ENCODE measurements at regions not wholly inside any gene's neighbourhood (a gene's known extent, or its start where the extent isn't known, plus 50 kb on each side); places are given as distances from the start of the nearest gene placed in this dataset.

DNA sequence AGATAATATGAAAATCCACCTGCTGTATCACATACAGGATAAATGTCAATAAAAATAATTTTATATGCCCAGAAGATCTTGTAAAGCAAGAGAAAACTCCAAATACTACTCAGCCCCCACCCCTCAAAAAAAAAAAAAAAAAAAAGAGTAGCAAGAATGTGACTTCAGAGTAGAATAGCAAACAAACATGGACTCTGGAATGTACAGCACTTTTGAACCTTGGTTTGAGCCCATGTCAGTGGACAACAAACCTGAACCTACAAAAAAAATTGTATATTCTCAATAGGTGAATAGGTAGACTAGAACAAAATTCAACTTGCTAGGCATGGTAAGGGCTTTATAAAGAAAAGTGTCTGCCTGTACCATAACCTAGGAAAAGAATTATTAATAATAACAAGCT lies 428.0 kb downstream of the SLITRK6 start:
- DNase-seq, result no peak

DNA sequence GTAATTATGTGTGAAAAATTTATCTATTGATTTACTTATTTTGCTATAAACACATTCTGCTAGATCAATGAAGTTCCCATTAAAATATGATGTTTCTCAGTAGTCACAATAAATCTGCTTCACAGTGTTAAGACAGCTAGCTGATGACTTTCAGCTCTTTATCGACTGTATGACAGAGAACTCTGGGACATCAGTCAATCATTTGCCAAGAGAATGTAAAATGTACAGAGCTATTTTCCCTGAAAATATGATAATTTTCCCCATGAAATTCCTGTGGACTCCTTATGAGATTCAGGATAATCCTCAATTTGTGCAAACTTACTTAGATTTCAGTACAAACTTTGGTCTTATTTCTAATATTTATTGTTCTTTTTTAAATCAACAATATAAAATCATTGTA lies 430.5 kb downstream of the SLITRK6 start:
- no peak for DNase-seq

DNA sequence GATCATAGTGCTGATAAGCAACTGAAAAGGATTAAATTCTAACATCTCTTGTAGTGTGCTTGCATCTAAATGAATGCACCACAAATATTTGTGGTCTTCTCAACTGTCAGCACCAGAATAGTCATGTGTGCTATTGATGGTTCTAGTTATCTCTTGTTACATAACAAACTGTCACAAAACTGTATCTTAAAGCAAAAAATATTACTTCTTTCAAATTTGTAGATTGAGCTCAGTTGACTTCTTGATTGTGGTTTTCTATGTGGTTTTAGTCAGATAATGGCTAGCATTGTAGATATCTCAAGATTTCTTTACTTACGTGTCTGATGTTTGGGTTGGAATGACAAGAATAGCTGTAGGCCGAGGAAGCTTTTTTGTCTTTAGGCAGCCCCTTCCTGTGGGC lies 431.3 kb downstream of the SLITRK6 start:
- no peak for DNase-seq

DNA sequence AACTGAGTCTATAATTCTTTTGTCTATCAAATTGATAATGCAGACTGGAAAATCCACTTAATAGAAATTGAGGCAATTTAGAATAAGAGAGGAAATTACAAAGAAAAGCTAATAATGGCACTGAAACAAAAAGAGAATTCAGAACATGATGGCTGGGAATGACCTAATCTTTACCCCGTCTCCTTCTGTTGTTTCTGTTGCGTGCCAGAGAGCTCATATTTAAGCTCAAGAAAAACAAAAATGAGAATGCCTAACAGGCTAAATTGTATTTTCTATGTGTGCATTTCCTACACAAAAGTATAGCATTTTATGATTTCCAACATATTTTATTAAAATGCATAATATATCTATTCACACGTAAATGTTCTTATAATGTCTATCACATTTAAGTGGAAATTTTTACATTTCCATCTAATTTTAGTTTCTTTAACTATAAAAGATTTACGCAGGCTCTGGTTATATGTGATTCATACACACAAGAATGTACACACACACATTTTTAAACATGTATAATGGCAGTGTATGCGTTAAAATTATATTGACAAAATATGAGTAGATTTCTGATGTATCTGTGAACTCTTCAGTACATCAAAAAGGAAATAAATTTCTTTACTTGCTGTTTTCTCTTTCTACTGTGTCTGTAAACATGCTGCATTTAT lies 432.3 kb downstream of the SLITRK6 start:
- no peak for DNase-seq

DNA sequence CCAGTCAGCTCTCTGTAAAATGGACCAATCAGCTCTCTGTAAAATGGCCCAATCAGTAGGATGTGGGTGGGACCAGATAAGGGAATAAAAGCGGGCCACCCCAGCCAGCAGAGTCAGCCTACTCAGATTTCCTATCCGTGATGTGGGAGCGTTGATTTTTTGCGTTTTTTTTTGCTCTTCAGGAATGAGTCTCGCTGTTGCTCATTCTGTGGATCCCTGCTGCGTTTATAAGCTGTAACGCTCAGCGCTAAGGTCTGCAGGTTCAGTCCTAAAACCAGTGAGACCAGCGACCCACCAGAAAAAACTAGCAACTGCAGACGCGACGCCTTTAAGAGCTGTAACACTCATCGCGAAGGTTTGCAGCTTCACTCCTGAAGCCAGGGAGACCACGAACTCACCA lies 435.7 kb downstream of the SLITRK6 start:
- no peak for DNase-seq

DNA sequence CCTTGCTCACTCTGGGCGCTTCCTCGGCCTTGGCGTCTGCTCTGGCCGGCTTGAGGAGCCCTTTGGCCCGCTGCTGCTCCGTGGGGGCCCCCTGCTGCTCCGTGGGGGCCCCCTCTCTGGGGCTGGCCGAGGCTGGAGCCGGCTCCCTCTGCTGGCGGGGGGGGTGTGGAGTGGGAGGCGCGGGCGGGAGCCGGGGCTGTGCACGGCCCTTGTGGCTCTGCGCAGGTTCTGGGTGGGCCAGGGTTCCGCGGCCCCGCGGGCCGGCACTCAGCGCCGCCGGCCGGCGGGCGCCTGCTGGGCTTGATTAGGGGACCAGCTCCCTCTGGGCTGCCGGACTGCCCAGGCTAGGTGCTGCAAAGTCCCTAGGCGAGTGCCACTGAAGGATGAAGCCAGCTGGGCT lies 436.2 kb downstream of the SLITRK6 start:
- DNase-seq, result no peak

DNA sequence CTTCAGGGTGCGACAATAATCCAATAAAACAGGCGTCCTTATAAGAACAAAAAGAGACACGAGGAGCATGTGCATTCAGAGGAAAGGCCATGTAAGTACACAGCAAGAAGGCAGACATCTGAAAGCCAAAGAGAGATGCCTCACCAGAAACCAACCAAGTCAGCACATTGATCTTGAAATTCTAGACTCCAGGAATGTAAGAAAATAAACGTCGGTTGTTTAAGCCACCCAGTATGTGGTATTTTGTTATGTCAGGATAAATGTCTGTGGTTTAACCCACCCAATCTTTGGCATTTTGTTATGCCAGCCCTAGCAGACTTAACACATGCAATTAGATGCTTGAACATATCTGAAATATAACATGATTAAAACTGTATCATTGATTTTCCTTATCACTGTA lies 452.0 kb downstream of the SLITRK6 start:
- DNase-seq, result no peak

DNA sequence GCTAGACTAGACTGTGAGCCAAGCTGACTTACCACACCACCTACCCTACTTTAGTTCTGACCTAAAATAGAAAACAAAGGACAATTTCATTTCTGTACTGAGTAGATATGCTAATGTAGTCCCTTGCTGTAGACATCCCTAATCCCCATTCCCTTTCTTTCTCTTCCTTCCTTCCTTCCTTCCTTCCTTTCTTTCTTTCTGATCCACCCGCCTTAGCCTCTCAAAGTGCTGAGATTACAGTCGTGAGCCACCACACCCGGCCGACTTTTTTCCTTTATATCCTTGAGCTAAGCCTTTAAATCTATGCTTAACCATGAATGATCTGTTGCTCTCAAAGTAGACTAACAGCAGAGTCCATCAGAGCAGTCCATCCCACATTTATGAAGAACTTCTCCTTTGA lies 465.0 kb downstream of the SLITRK6 start:
- no peak for DNase-seq

DNA sequence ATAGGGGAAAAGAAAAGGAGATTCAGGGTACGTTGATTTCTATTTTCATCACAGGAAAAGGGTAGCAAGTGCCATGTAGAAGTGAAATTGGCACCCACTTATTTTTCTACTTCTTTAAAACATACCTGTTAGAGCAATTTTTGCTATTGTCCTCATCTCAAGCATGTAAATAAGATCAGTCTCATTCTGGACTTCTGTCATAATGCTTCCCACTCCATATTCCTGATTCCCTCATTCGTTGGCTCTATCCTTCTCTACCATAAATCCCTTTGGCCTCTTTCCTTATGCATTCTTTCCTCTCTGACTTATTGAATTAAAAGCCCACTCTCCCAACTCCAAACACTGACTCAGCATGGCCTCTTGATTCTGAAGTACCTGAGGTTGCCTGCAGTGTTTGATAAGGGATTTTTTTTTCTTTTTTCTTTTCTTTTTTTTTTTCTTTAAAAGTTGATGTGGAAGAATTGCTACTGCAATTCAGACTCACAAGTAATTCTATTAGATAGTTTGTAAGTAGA lies 465.7 kb downstream of the SLITRK6 start:
- DNase-seq, result no peak

DNA sequence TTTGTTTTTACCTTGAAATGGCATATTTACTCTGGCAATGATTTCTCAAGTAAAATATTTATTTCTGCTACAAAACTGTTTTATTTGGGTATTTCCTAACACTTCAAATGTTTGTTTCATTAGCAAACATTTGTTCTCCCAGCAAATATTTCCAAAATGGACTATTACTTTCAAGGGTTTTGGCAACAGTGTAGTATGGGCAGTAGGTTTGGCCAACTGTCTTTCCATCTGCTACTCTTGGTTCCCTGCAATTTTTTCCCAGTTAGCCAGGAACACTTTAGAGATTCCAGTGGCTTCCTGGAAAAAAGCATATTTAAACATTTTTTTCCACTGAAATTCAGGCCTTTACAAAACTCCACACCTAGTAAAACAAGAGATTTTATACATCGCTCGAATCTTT lies 466.6 kb downstream of the SLITRK6 start:
- no peak for DNase-seq

DNA sequence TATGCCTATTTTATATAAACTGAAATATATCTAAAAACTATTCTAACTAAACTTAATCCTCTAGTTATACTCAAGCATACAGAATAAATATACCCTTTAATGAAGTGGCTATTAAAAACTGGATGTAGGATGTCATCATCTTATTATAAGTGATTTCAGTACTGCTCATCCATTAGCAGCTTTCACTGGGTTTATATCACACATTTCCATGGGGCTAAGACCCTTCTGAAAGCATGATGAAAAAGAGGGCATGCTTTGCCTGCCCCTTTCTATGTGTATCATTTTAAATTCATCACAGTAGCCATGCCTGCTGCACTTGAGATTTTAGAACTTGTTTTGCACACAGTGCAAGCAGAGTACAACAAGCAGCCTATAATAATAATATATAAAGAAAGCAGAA lies 477.5 kb downstream of the SLITRK6 start:
- no peak for DNase-seq

DNA sequence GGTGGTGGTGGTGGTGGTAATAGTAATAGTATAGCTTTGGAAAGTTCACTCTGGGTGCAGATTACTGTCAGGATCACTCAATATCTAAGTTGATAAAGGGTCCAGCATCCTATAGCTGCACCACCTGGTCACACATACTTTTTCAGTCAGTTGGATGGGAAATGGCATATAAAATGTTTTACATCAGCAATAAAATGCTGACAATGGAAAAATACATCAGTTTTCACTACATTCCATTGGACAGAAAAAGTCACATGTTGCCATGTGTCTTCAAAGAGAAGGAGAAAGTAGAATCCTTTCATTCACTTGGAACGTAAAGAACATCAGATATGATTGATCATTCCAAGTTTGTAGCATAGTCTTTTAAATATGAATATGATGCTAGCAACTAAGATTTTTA lies 481.4 kb downstream of the SLITRK6 start:
- no peak for DNase-seq

DNA sequence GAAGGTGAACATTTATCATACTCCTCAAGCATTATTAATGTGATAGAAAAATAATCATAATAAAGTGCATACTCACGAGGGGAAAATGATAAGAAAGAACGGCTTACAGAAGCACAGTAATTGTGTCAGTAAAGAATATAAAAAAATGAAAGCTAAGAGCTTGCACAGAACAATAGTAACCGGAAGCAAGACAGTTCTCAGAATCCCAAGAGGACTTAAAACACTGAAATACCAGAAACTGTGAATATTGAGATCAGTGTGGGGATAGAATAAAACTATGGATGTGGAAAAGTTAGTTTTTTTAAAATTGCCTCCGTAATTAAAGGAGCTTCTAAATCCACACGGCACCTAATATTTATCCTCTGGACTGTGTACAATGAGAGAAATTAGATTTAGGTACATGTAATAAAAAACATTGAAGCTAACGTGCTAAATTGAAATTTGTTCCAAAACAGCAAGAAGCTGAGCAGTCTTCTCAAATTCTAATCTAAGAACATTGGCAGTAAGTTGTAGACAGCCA lies 482.7 kb downstream of the SLITRK6 start:
- DNase-seq, result no peak

DNA sequence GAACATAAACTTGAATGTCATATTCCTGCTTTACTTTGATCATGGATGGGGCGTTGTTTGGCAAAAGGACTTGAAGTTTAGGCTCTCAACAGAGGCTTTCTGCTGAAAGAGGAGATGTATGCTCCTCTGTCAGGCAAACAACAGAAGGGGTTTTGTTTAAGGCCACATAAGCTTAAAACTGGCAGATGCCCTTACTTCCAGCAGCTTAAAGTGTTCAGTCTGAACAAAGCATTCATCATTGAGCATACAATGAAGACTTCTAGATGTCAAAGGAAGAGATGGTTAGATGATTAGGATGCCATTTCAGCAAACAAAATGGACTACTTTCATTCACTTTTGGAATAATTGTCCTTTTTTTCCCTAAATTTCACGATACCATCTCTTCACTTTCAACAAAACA lies 484.5 kb downstream of the SLITRK6 start:
- DNase-seq, result peak; percentile 7

DNA sequence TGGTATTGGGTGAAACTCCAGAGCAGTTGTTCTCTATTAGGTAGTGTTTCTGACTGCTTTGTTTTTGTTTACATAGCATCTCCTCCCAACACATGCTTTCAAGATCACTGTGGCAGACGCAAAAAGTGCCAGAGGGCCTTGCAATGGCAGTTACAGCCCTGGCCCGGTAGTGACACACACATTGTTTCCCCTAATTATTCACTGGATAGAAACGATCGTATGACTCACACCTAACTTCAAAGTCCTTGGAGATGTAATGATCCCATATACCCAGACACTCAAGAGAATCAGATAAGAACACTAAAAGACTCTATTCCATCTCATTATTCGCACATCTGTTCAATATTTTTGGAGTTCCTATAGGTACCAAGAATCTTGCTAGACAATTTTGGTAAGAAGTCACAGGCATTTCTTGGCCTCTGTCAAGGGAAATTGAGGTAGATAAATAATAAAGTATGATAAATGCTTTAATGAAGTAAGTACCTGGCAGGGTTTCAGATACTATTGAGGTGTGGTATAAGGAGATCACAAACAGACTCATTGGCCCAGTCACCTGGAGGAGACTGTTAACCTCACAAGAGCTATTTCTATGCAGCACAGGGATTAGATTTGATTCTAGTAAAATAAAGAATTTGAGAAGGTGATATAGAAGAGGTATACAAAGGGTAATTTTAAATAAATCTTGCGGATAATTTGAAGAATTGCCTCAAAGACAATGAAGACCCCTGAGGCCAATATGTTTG lies 485.3 kb downstream of the SLITRK6 start:
- peak; percentile 15 for DNase-seq

DNA sequence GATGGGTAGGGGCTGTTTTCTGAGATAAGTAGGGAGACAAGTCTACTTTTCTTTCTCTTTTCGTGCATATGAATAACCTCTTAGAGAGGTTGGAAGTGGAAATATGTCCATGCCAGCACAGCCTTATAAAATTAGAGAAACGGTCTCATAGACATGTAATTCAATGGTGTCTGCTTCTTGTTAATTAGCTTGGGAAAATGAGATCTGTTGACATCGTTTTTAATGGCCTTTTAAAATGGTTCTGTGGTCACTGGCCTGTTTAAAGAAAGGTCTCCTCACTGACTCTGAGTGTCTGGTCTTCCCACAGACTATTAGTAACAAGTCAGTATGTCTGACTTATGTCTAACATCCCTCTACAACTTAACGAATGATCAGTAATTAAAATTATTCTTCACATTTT lies 487.1 kb downstream of the SLITRK6 start:
- DNase-seq, result no peak

DNA sequence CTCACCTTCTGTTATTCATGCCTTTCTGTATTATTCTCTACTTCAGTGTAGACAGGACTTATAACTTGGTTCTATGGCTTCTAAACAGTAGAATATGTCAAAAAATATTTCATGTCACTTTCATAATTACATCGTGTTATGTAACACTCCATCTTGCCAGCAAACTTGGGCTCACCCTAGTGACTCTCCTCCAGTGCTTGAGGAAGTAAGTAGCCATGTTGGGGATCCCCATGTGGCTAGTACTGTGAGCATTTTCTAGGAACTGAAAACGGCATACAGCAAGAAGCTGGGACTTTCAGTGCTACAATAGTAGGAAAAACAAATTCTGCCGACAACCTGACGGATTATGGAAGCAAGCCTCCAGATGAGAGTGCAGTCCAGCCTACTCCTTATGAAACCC lies 495.6 kb downstream of the SLITRK6 start:
- DNase-seq, result no peak

DNA sequence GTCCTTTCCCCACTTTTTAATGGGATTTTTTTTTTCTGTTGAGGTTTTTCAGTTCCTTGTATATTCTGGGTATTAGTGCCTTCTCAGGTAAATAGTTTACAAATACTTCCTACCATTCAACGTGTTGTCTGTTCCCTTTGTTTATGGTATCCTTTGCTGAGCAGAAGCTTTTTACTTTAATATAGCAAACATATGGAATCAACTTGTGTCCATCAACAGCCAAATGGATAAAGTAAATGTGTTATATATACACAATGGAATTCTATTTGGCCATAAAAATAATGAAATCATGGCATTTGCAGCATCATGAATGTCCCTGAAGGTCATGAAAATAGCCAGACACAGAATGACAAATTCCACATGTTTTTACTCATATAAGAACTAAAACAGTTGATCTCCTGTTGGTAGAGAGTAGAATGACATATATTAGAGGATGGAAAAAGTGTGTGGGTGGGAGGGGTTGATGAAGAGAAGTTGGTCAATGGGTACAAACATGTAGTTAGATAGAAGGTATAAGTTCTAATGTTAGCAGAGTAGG lies 500.8 kb downstream of the SLITRK6 start:
- DNase-seq, result no peak

DNA sequence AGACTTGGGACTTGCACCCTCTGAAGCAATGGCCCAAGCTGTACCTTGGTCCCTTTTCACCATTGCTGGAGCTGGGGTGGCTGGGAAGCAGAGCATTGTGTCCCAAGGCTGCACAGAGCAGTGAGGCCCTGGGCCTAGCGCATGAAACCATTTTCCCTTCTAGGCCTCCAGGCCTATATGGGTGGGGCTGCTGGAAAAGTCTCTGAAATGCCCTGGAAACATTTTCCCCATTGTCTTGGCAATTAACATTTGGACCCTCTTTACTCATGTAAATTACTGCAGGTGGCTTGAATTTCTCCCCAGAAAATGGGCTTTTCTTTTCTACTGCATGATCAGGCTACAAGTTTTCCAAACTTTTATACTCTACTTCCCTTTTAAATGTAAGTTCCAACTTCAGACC lies 510.5 kb downstream of the SLITRK6 start:
- no peak for DNase-seq

DNA sequence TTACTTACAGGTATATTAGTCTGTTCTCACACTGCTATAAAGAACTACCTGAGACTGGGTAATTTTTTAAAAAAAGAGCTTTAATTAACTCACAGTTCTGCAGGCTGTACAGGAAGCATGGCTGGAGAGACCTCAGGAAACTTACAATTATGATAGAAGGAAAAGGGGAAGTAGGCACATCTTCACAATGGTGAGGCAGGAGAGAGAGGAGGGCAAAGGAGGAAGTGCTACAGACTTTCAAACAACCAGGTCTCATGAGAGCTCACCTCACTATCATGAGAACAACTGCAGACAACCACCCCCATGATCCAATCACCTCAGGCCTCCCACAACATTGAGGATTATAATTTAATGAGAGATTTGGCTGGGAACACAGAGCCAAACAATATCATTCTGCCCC lies 511.7 kb downstream of the SLITRK6 start:
- DNase-seq, result no peak

DNA sequence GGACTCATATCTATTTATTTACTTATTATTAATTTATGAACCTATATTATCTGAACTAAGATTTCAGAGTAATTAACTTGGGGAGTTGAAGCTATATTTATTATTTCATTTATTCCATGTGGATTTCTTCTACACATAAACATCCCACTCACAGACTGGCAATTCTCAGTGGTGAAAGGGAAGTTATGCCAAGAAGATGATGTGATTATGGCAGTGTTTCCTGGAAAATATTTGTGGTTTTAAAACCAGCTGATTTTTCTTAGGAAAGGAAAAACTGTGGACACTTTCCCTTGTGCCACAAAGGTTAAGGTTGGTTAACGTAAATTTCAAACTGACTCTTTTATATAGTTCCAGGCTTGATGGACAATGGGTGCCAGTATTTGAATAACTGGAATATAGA lies 513.1 kb downstream of the SLITRK6 start:
- DNase-seq, result no peak

DNA sequence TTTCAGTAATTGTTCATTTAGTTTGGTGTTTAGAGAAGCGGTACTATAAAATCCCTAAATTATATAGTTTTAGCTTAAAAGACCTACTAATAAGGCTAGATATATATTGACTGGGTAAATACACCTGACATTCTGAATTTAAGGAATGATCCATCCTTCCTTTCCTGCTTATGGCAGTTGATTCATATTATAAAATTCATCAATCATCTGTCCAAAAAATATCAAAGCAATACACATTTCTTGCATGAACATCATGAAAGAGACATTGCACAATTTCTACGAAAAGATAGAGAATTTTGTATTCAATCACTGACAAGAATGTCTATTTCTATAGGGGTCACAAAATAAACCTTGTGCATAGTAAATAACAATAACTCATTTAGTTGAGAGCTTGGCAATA lies 514.9 kb downstream of the SLITRK6 start:
- no peak for DNase-seq

DNA sequence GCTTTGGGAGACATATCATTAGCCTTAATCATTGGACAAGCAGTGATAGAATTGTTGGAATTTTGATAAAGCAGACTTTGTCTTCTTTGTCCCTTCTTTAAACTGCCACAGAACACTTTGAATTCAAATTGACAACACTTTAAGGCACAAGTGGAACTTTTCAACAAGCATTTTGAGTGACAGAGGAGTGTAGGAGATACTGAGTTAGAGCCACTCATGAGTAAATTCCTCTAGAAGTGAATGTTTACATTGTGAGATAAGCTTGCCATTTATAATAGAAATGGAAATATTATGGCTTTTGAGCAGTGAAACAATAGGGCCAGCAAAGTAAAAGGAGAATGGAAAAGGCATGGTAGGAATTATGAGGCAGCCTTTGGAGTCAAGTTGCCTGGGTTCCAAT lies 515.8 kb downstream of the SLITRK6 start:
- peak; percentile 17 for DNase-seq

DNA sequence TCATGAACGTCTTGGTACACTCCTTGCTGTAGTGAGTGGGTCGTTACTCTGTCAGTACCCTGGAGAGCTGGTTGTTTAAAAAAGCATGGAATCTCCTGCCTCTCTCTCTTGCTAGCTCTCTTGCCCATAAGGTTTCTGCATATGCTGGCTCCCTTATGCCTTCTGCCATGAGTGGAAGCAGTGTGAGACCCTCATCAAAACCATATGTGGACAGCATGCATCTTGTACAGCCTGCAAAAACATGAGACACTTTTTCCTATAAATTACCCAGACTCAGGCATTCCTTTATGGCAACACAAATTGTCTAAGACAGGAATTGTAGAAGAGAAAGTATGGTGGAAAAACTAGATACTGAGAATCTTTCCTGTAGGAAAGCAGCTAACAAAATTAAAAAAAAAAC lies 516.3 kb downstream of the SLITRK6 start:
- DNase-seq, result no peak

All from NCI-H146 (cell line).